Esophagus muscularis mucosa (tissue), 4 donors: ENCODE measurements at regions not wholly inside any gene's neighbourhood (a gene's known extent, or its start where the extent isn't known, plus 50 kb on each side); places are given as distances from the start of the nearest gene placed in this dataset.

ENCODE experiments used
- CTCF ChIP-seq, 3 experiments: fragments of 200-600 bp in 2 of 3; fragments of 450-650 bp in 1 of 3; sonication (generic) in 2 of 3; IDR thresholded peaks; one replicate each; pipeline ENCODE4 v1.5.1; 2017 to 2019; ENCODE audit warnings: antibody characterized with exemption in 3 of 3, mild to moderate bottlenecking in 2 of 3, moderate library complexity in 1 of 3
- EP300 ChIP-seq: sonication (generic); formaldehyde crosslinking; IDR thresholded peaks from one replicate; pipeline ENCODE4 v1.6.1; 2017; ENCODE audit warnings: antibody characterized with exemption
- POLR2A ChIP-seq: fragments of 450-650 bp; IDR thresholded peaks from one replicate; pipeline ENCODE4 v1.6.1; 2017; ENCODE audit warnings: antibody characterized with exemption, moderate library complexity, mild to moderate bottlenecking, low read depth
- POLR2AphosphoS5 ChIP-seq, 2 donors: sonication (generic); formaldehyde crosslinking; IDR thresholded peaks; one replicate each; pipeline ENCODE4 v1.6.1; 2017; ENCODE audit warnings: antibody characterized with exemption in 2 of 2

DNA sequence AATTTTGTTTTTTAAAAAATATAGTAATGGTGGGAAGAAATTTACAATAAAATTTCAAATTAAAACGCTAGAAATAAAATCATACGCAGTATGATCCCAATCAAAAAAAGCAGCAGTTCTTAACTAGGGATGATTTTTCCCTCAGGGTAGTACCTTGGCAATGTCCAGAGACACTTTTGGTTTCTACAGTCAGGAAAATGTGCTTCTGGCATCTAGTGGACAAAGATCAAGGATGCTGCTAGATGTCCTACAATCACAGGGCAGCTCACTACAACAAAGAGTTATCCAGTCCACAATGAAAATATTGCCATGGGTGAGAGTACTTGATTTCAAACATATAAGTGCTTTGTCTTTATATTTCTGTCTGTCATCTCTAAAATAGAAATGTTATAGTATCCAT is 400.2 kb upstream of the SGCD start:
- TF ChIP-seq POLR2A: no peak
- no peak for TF ChIP-seq CTCF (IDR thresholded peaks at IDR 0.05)
- no peak for TF ChIP-seq EP300
- no peak for TF ChIP-seq POLR2AphosphoS5 (IDR thresholded peaks at IDR 0.05)
